ENCODE measurements at regions not wholly inside any gene's neighbourhood (a gene's known extent, or its start where the extent isn't known, plus 50 kb on each side); places are given as distances from the start of the nearest gene placed in this dataset.

DNA sequence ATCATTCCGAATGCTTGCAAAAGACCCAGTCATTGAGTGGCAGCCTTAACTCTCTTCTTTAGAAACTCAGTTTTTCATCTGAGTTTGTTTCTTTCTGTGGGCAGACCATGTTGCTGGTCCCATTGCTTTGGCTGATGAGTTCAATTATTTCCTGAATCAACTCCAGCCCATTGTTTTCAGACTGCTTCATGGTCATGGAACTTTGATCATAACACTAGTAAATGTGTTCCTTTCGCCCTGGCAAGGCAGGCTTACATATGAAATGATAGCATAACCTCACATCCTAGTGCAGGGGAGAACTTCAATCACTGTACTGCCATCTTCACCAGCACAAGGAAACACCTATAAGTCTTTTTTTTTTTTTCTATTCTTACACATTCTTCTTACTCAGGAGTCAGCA is 50.0 kb upstream of the DUSP10 start:
- no peak for TF ChIP-seq EP300 (IDR thresholded peaks at IDR 0.05)
- TF ChIP-seq, protein P1, sequence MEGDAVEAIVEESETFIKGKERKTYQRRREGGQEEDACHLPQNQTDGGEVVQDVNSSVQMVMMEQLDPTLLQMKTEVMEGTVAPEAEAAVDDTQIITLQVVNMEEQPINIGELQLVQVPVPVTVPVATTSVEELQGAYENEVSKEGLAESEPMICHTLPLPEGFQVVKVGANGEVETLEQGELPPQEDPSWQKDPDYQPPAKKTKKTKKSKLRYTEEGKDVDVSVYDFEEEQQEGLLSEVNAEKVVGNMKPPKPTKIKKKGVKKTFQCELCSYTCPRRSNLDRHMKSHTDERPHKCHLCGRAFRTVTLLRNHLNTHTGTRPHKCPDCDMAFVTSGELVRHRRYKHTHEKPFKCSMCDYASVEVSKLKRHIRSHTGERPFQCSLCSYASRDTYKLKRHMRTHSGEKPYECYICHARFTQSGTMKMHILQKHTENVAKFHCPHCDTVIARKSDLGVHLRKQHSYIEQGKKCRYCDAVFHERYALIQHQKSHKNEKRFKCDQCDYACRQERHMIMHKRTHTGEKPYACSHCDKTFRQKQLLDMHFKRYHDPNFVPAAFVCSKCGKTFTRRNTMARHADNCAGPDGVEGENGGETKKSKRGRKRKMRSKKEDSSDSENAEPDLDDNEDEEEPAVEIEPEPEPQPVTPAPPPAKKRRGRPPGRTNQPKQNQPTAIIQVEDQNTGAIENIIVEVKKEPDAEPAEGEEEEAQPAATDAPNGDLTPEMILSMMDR (IDR thresholded peaks at IDR 0.05): no peak

Data from stomach (tissue), 4 donors.